ENCODE measurements at regions not wholly inside any gene's neighbourhood (a gene's known extent, or its start where the extent isn't known, plus 50 kb on each side); places are given as distances from the start of the nearest gene placed in this dataset.

DNA sequence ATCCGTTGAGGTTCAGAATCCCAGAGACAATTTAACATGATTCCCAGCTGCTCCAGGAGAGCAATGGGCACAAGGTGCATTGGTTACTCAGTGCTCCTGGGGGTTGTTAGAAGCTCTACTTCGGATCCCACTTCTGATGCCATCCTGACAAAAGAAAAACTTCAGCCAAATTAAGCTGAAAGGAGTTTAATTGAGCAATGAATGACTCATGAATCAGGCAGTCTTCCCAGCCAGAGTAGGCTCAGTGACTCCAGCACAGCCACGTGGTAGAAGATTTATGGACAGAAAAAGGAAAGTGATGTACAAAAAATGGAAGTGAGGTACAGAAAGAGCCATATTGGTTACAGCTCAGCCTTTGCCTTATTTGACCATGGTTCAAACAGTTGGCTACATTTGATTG is 95.7 kb downstream of the PWWP3B start:
- TF ChIP-seq NFRKB (IDR thresholded peaks at IDR 0.05) = no peak
- no peak for TF ChIP-seq FOXA1 (IDR thresholded peaks at IDR 0.05)
- no peak for TF ChIP-seq SP1 (IDR thresholded peaks at IDR 0.05)
- no peak for TF ChIP-seq BHLHE40 (IDR thresholded peaks at IDR 0.05; ENCODE audit: borderline replicate concordance)
- TF ChIP-seq SUZ12 (IDR thresholded peaks at IDR 0.05) = no peak
- no peak for TF ChIP-seq LEF1 (IDR thresholded peaks at IDR 0.05; ENCODE audit: borderline replicate concordance)
- no peak for TF ChIP-seq FOXK2 (IDR thresholded peaks at IDR 0.05)
- TF ChIP-seq, protein P1, sequence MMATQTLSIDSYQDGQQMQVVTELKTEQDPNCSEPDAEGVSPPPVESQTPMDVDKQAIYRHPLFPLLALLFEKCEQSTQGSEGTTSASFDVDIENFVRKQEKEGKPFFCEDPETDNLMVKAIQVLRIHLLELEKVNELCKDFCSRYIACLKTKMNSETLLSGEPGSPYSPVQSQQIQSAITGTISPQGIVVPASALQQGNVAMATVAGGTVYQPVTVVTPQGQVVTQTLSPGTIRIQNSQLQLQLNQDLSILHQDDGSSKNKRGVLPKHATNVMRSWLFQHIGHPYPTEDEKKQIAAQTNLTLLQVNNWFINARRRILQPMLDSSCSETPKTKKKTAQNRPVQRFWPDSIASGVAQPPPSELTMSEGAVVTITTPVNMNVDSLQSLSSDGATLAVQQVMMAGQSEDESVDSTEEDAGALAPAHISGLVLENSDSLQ (IDR thresholded peaks at IDR 0.05) = no peak
- no peak for TF ChIP-seq CTBP1 (IDR thresholded peaks at IDR 0.05; ENCODE audit: borderline replicate concordance)
- no peak for TF ChIP-seq ELF4 (IDR thresholded peaks at IDR 0.05)
- TF ChIP-seq FOXM1 (IDR thresholded peaks at IDR 0.05; ENCODE audit: borderline replicate concordance) = no peak
- TF ChIP-seq ZNF384 (IDR thresholded peaks at IDR 0.05) = no peak
- TF ChIP-seq ARNT (IDR thresholded peaks at IDR 0.05) = no peak
